ENCODE measurements at regions not wholly inside any gene's neighbourhood (a gene's known extent, or its start where the extent isn't known, plus 50 kb on each side); places are given as distances from the start of the nearest gene placed in this dataset.
A peak's percentile ranks its signal among the peaks of the same experiment; 100 is the strongest.

DNA sequence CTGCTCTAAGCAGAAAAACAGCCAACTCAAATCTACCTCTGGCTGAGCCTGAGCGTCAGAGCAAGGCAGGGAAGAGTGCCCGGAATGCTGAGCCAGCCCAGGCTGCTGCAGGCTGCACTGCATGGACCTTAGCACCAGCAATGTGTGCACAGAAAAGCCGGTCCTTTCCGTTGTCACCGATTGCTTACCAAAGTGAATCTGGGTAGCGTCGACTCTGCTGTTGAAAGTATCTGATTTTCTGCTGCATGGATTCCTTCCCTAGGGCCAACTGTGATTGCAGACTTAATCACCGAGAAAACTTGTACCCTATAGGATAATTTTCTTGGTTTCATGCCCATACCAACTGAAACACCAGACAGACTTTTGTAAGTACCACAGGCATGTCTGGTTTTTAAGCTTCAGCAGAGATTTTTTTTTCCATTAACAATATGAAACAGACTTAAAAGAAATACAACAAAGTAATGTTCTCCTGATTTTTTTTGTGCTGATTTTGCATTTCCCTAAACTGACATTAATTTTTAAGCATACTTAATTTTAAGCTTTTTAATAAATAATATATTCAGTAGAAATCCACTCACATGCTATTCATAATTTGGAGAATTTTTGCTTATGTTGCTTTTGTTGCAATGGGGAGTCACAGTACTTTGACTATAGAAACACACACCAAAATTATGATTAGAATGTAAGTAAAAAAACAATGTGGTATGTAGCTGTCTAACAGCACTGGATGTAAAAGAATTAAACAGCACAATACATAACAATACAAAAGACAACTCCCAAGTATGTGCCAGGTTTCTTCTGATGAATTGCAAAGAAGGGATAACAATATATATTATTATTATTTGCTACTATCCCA lies 218.0 kb downstream of the THBS2 start:
- Histone ChIP-seq H3K4me1 (ENCODE audit: control insufficient read depth, insufficient read depth, low read length) (peaks cover 1% of the 10 kb centered on the region; the same call in 1 of the 2 replicates), H3K14ac (replicated peaks; ENCODE audit: low read depth, low read length) (no peak overlapping the region), H3K18ac (ENCODE audit: low read depth, low read length) (no peak overlapping the region), H3K36me3 (ENCODE audit: control insufficient read depth, insufficient read depth, low read length) (no peaks in the 10 kb centered on the region), H4K20me1 (ENCODE audit: insufficient read depth, low read length) (no peaks in the 10 kb centered on the region), H3K56ac (ENCODE audit: extremely low read depth, insufficient read depth, low read length) (no peak overlapping the region), H3K4me2 (ENCODE audit: low read depth, low read length) (peak overlapping the region; percentile 36), H3K4ac (ENCODE audit: low read depth, low read length) (no peak overlapping the region), H2BK5ac (ENCODE audit: low read depth, low read length, poor library complexity, severe bottlenecking) (no peak overlapping the region), H3K9me1 (ENCODE audit: insufficient read depth, low read length) (no peaks in the 10 kb centered on the region), H3K27ac (ENCODE audit: insufficient read depth, low read length) (no peak overlapping the region), H2BK120ac (ENCODE audit: low read depth, low read length) (no peak overlapping the region), H3K79me1 (ENCODE audit: low read depth in 1 of 2, low read length in 2 of 2) (no peaks in the 10 kb centered on the region), H4K8ac (ENCODE audit: low read depth in 2 of 2, low read length in 2 of 2) (no peak overlapping the region), H2AK9ac (replicated peaks; ENCODE audit: low read depth, low read length, poor library complexity) (no peak overlapping the region), H3K27me3 (ENCODE audit: control insufficient read depth, insufficient read depth, low read length) (peaks cover 3% of the 10 kb centered on the region; the same call in 1 of the 2 replicates), H4K91ac (ENCODE audit: insufficient read depth, low read depth, low read length) (no peak overlapping the region), H2BK15ac (ENCODE audit: low read depth, low read length) (no peak overlapping the region), H2AFZ (replicated peaks; ENCODE audit: low read length, poor library complexity) (no peak overlapping the region), H2AK5ac (ENCODE audit: low read depth, low read length) (no peak overlapping the region), H4K5ac (ENCODE audit: low read depth, low read length) (no peak overlapping the region), H3K9ac (ENCODE audit: low read depth, low read length) (no peak overlapping the region), H3K9me3 (ENCODE audit: control insufficient read depth, insufficient read depth, low read length) (peaks cover 2% of the 10 kb centered on the region; the same call in 1 of the 2 replicates), H2BK20ac (ENCODE audit: low read depth, low read length) (no peak overlapping the region), H3K4me3 (ENCODE audit: insufficient read depth, low read depth, low read length) (no peak overlapping the region), H3K23ac (ENCODE audit: low read depth, low read length) (no peak overlapping the region)
- TF ChIP-seq MAFK (IDR thresholded peaks at IDR 0.05; ENCODE audit: low read depth, low read length) (peak; percentile 83), RCOR1 (IDR thresholded peaks at IDR 0.05; ENCODE audit: insufficient replicate concordance, low read length) (no peak)
- ChIA-PET POLR2A (ENCODE audit: unreplicated experiment) (interaction anchor here (0.7 kb wide), 1 partner anchor 53 kb away, joined by 3 read pairs; no protein-coding TSS in a partner anchor), CTCF (interaction anchor here (0.7 kb wide), 1 partner anchor 116 kb away, joined by 3 read pairs; no protein-coding TSS in a partner anchor)
- WGBS, 2 experiments (ENCODE audit: extremely low coverage in 2 of 2, insufficient read length in 1 of 2): 76% methylated on average over 4 of the region's 8 CpGs; no CpG with 5 or more reads in 1 of the 2 experiments
- intact Hi-C loops (cut with micrococcal nuclease): no loop called here
- no TSS peak for BruUV-seq (replicated peaks)
- ATAC-seq (ENCODE audit: low read depth): peak; percentile 84
- peak; percentile 44 for DNase-seq
- in situ Hi-C loops (cut with MboI; ENCODE audit: low sequenced_read_pairs): no loop called here
- dilution Hi-C loops (cut with HindIII; ENCODE audit: low sequenced_read_pairs, unreplicated experiment): no loop called here
